ENCODE measurements at regions not wholly inside any gene's neighbourhood (a gene's known extent, or its start where the extent isn't known, plus 50 kb on each side); places are given as distances from the start of the nearest gene placed in this dataset.

GRCh38 chr10:2097937-2098336, 360.6 kb upstream of the ADARB2 start:
- TF ChIP-seq, protein P1, sequence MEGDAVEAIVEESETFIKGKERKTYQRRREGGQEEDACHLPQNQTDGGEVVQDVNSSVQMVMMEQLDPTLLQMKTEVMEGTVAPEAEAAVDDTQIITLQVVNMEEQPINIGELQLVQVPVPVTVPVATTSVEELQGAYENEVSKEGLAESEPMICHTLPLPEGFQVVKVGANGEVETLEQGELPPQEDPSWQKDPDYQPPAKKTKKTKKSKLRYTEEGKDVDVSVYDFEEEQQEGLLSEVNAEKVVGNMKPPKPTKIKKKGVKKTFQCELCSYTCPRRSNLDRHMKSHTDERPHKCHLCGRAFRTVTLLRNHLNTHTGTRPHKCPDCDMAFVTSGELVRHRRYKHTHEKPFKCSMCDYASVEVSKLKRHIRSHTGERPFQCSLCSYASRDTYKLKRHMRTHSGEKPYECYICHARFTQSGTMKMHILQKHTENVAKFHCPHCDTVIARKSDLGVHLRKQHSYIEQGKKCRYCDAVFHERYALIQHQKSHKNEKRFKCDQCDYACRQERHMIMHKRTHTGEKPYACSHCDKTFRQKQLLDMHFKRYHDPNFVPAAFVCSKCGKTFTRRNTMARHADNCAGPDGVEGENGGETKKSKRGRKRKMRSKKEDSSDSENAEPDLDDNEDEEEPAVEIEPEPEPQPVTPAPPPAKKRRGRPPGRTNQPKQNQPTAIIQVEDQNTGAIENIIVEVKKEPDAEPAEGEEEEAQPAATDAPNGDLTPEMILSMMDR (conservative IDR thresholded peaks at IDR 0.05; ENCODE audit: low read length) = no peak
- TF ChIP-seq EZH2phosphoT487 (IDR thresholded peaks at IDR 0.05; ENCODE audit: borderline replicate concordance, low read depth, low read length) = no peak
